HEK293 (cell line): ENCODE measurements at regions not wholly inside any gene's neighbourhood (a gene's known extent, or its start where the extent isn't known, plus 50 kb on each side); places are given as distances from the start of the nearest gene placed in this dataset.

ENCODE experiments used
- CTCF ChIA-PET: fragments of 350-600 bp; formaldehyde crosslinking; extraction: SDS; loops from one replicate; lab custom pipeline; 2021; ENCODE audit warnings: antibody characterized with exemption; lab: Yijun Ruan, JAX
- POLR2A ChIA-PET: fragments of 300-600 bp; formaldehyde crosslinking; extraction: SDS; loops from one replicate; lab custom pipeline; 2020; ENCODE audit warnings: antibody characterized with exemption, inconsistent platforms; lab: Yijun Ruan, JAX
- H3K27ac ChIP-seq: fragments of 200-500 bp; sonication (Bioruptor generic); 2 replicates; pipeline ENCODE4 v1.5.1; 2014; ENCODE audit warnings: low read depth, low read length, control low read depth, inconsistent platforms; ENCODE audit errors: extremely low read depth
- H3K36me3 ChIP-seq, 2 experiments: fragments of 200-500 bp in 1 of 2; sonication (Bioruptor generic) in 1 of 2; 1 replicate in 1 of 2; 2 replicates in 1 of 2; pipeline ENCODE4 v1.5.1; 2014 to 2017; ENCODE audit warnings: inconsistent platforms in 2 of 2, low read length in 2 of 2; ENCODE audit not compliant: control insufficient read depth in 2 of 2, insufficient read depth in 1 of 2
- H3K4me1 ChIP-seq: fragments of 200-500 bp; sonication (Bioruptor generic); 2 replicates; pipeline ENCODE4 v1.5.1; 2014; ENCODE audit warnings: mild to moderate bottlenecking, low read length, inconsistent platforms; ENCODE audit not compliant: control insufficient read depth, insufficient read depth
- H3K4me3 ChIP-seq: 2 replicates; pipeline ENCODE4 v1.5.1; 2011; ENCODE audit warnings: low read depth, mild to moderate bottlenecking, control low read depth, low read length, moderate library complexity
- H3K9me3 ChIP-seq: fragments of 200-500 bp; sonication (Bioruptor generic); 2 replicates; pipeline ENCODE4 v1.5.1; 2014; ENCODE audit warnings: low read depth, low read length, inconsistent platforms; ENCODE audit not compliant: control insufficient read depth, insufficient read depth
- IKZF3 ChIP-seq: fragments of 450-650 bp; IDR thresholded peaks from 2 replicates; pipeline ENCODE4 v1.5.0; 2018; ENCODE audit warnings: missing biosample characterization, mild to moderate bottlenecking, missing genetic modification characterization, moderate library complexity
- KLF10 ChIP-seq: fragments of 450-650 bp; IDR thresholded peaks from 2 replicates; pipeline ENCODE4 v1.5.1; 2018; ENCODE audit warnings: missing biosample characterization, mild to moderate bottlenecking, missing genetic modification characterization
- KLF7 ChIP-seq: fragments of 450-650 bp; formaldehyde crosslinking; IDR thresholded peaks from 2 replicates; pipeline ENCODE4 v1.5.1; 2016; ENCODE audit warnings: missing biosample characterization, missing genetic modification characterization, borderline replicate concordance
- RBAK ChIP-seq: fragments of 450-650 bp; formaldehyde crosslinking; IDR thresholded peaks from 2 replicates; pipeline ENCODE4 v1.5.1; 2016; ENCODE audit warnings: missing biosample characterization, missing genetic modification characterization
- WT1 ChIP-seq: fragments of 450-650 bp; formaldehyde crosslinking; IDR thresholded peaks from 2 replicates; pipeline ENCODE4 v1.5.1; 2016; ENCODE audit warnings: missing biosample characterization, missing genetic modification characterization
- ZNF18 ChIP-seq: fragments of 450-650 bp; formaldehyde crosslinking; IDR thresholded peaks from 2 replicates; pipeline ENCODE4 v1.5.1; 2016; ENCODE audit warnings: missing biosample characterization, missing genetic modification characterization
- ZNF2 ChIP-seq: fragments of 450-650 bp; formaldehyde crosslinking; IDR thresholded peaks from 2 replicates; pipeline ENCODE4 v1.5.1; 2016; ENCODE audit warnings: missing biosample characterization, missing genetic modification characterization
- ZNF223 ChIP-seq: fragments of 450-650 bp; formaldehyde crosslinking; IDR thresholded peaks from 2 replicates; pipeline ENCODE4 v1.5.1; 2016; ENCODE audit warnings: missing biosample characterization, missing genetic modification characterization
- ZNF274 ChIP-seq, 2 experiments: fragments of 200-500 bp in 1 of 2; fragments of 450-650 bp in 1 of 2; sonication (Bioruptor generic) in 1 of 2; formaldehyde crosslinking in 1 of 2; IDR thresholded peaks; 2 replicates each; pipeline versions ENCODE4 v1.5.1 to v1.6.1; 2014 to 2016; ENCODE audit warnings: borderline replicate concordance in 1 of 2, inconsistent platforms in 1 of 2, low read length in 1 of 2, missing biosample characterization in 1 of 2, missing genetic modification characterization in 1 of 2
- ZNF350 ChIP-seq: fragments of 450-650 bp; formaldehyde crosslinking; IDR thresholded peaks from 2 replicates; pipeline ENCODE4 v1.5.0; 2017; ENCODE audit warnings: missing biosample characterization, mild to moderate bottlenecking, missing genetic modification characterization
- ZNF398 ChIP-seq: fragments of 450-650 bp; formaldehyde crosslinking; IDR thresholded peaks from 2 replicates; pipeline ENCODE4 v1.5.1; 2017; ENCODE audit warnings: missing biosample characterization, missing genetic modification characterization
- ZNF529 ChIP-seq: fragments of 450-650 bp; formaldehyde crosslinking; IDR thresholded peaks from 2 replicates; pipeline ENCODE4 v1.5.1; 2017; ENCODE audit warnings: missing genetic modification characterization, missing biosample characterization; ENCODE audit not compliant: insufficient replicate concordance
- ZNF623 ChIP-seq: fragments of 450-650 bp; formaldehyde crosslinking; IDR thresholded peaks from 2 replicates; pipeline ENCODE4 v1.5.1; 2016; ENCODE audit warnings: missing biosample characterization, missing genetic modification characterization
- ZNF704 ChIP-seq: fragments of 450-650 bp; formaldehyde crosslinking; IDR thresholded peaks from 2 replicates; pipeline ENCODE4 v1.5.1; 2016; ENCODE audit warnings: missing biosample characterization, missing genetic modification characterization
- ZNF707 ChIP-seq: fragments of 450-650 bp; formaldehyde crosslinking; IDR thresholded peaks from 2 replicates; pipeline ENCODE4 v1.5.1; 2016; ENCODE audit warnings: missing biosample characterization, missing genetic modification characterization
- ZNF777 ChIP-seq: fragments of 450-650 bp; formaldehyde crosslinking; IDR thresholded peaks from 2 replicates; pipeline ENCODE4 v1.5.1; 2017; ENCODE audit warnings: missing biosample characterization, missing genetic modification characterization, borderline replicate concordance
- ZNF830 ChIP-seq: fragments of 450-650 bp; IDR thresholded peaks from 2 replicates; pipeline ENCODE4 v1.5.0; 2018; ENCODE audit warnings: missing biosample characterization, missing genetic modification characterization, low read depth, mild to moderate bottlenecking, moderate library complexity

- ChIA-PET CTCF (no interaction called here), POLR2A (no interaction called here)
- H3K9me3 ChIP-seq: no peaks in the 10 kb centered on the region
Measured at GRCh38 chr1:195941314-195941713, 666.9 kb downstream of the KCNT2 start.

GRCh38 chr1:195939844-195940243 lies 668.4 kb downstream of the KCNT2 start:
- no peaks in the 10 kb centered on the region for H3K36me3 ChIP-seq
- CTCF ChIA-PET: interaction anchor here (0.7 kb wide), 2 partner anchors 132 to 364 kb away, joined by 3 read pairs; no protein-coding TSS in a partner anchor
- POLR2A ChIA-PET: no interaction called here

More at GRCh38 chr1:195941314-195941713, 666.9 kb downstream of the KCNT2 start:
- no peak overlapping the region for H3K4me3 ChIP-seq
- TF ChIP-seq ZNF707 (tag by site-specific recombination) (no peak), ZNF529 (tag by site-specific recombination) (no peak), ZNF830 (tag by site-specific recombination) (no peak), KLF10 (tag by site-specific recombination) (no peak), IKZF3 (no peak)
- H3K27ac ChIP-seq: no peak overlapping the region
- no peaks in the 10 kb centered on the region for H3K4me1 ChIP-seq
- no peaks in the 10 kb centered on the region for H3K36me3 ChIP-seq

GRCh38 chr1:195934817-195935553 lies 673.3 kb downstream of the KCNT2 start:
- Histone ChIP-seq H3K4me3 (no peak overlapping the region), H3K4me1 (no peaks in the 10 kb centered on the region), H3K9me3 (no peaks in the 10 kb centered on the region), H3K36me3 (no peaks in the 10 kb centered on the region), H3K27ac (no peak overlapping the region)
- CTCF ChIA-PET: no interaction called here
- POLR2A ChIA-PET: no interaction called here
- no peak for TF ChIP-seq ZNF223
- no peak for TF ChIP-seq RBAK
- TF ChIP-seq ZNF398 (tag by site-specific recombination): no peak
- TF ChIP-seq ZNF350 (tag by site-specific recombination): no peak
- no peak for TF ChIP-seq ZNF274 (IDR thresholded peaks at IDR 0.05; ENCODE audit: low read length)
- TF ChIP-seq ZNF274 (tag by site-specific recombination; IDR thresholded peaks at IDR 0.05; ENCODE audit: borderline replicate concordance): no peak
- TF ChIP-seq WT1: no peak
- no peak for TF ChIP-seq ZNF777
- no peak for TF ChIP-seq ZNF704
- TF ChIP-seq ZNF2 (tag by site-specific recombination): no peak
- no peak for TF ChIP-seq ZNF623 (tag by site-specific recombination)

More at GRCh38 chr1:195939844-195940243, 668.4 kb downstream of the KCNT2 start:
- Histone ChIP-seq H3K27ac (no peak overlapping the region), H3K4me3 (no peak overlapping the region), H3K9me3 (no peaks in the 10 kb centered on the region), H3K4me1 (no peaks in the 10 kb centered on the region)
- TF ChIP-seq KLF7 (tag by site-specific recombination) (no peak), ZNF18 (tag by site-specific recombination) (no peak)
